CD4-positive, alpha-beta T cell (primary cell): ENCODE measurements at regions not wholly inside any gene's neighbourhood (a gene's known extent, or its start where the extent isn't known, plus 50 kb on each side); places are given as distances from the start of the nearest gene placed in this dataset.
"Not testable (repeated sequence)": the region's sequence is repeated elsewhere in the genome, so short reads cannot be mapped to it uniquely, and the experiment has no call there.

Source experiments
- ATAC-seq: fragments of 200-7000 bp; cut with Tn5 transposase; one replicate; pipeline ENCODE4 v1.10.0; 2022; ENCODE audit warnings: mild to moderate bottlenecking; ENCODE audit not compliant: poor library complexity
- CTCF ChIA-PET: fragments of 350-600 bp; sonication (Branson Sonifier 250); formaldehyde crosslinking; loops from one replicate; lab custom pipeline; 2021; ENCODE audit warnings: antibody characterized with exemption, inconsistent platforms; lab: Charles Lee
- POLR2A ChIA-PET: fragments of 350-600 bp; sonication (Branson Sonifier 250); formaldehyde crosslinking; loops from one replicate; lab custom pipeline; 2021; ENCODE audit warnings: antibody characterized with exemption, inconsistent platforms; lab: Charles Lee
- DNase-seq, 14 experiments: peaks; one replicate each; pipeline ENCODE4 v3.0.0-alpha.2; 2013 to 2020; ENCODE audit warnings: mixed read lengths in 2 of 14
- H3K27ac ChIP-seq, 2 donors: one replicate each; pipeline versions ENCODE4 v1.5.1 to v1.7.0; 2013; ENCODE audit warnings: low read length in 2 of 2, low read depth in 1 of 2, mild to moderate bottlenecking in 1 of 2
- H3K27me3 ChIP-seq, 2 experiments: 1 replicate in 1 of 2; 2 replicates in 1 of 2; pipeline versions ENCODE4 v1.6.1 to v1.7.0; 2013; ENCODE audit warnings: low read length in 2 of 2, control low read depth in 1 of 2, mild to moderate bottlenecking in 1 of 2, moderate library complexity in 1 of 2; ENCODE audit not compliant: insufficient read depth in 2 of 2, control insufficient read depth in 1 of 2
- H3K36me3 ChIP-seq: one replicate; pipeline ENCODE4 v1.6.1; 2013; ENCODE audit warnings: low read length, control low read depth; ENCODE audit not compliant: insufficient read depth
- H3K4me1 ChIP-seq: one replicate; pipeline ENCODE4 v1.6.1; 2013; ENCODE audit warnings: low read length, control low read depth; ENCODE audit not compliant: insufficient read depth
- H3K4me3 ChIP-seq: one replicate; pipeline ENCODE4 v1.5.1; 2013; ENCODE audit warnings: mild to moderate bottlenecking, low read length, moderate library complexity
- H3K9me3 ChIP-seq, 2 experiments: 1 replicate in 1 of 2; 2 replicates in 1 of 2; pipeline versions ENCODE4 v1.6.1 to v1.7.0; 2013; ENCODE audit warnings: low read length in 2 of 2, mild to moderate bottlenecking in 2 of 2, control low read depth in 1 of 2, moderate library complexity in 1 of 2; ENCODE audit not compliant: control insufficient read depth in 1 of 2, insufficient read depth in 1 of 2
- H3K27ac Mint-ChIP-seq: one replicate; pipeline ENCODE4 v1.8.0; 2020; ENCODE audit warnings: mixed read lengths
- H3K27me3 Mint-ChIP-seq: one replicate; pipeline ENCODE4 v1.8.0; 2021; ENCODE audit warnings: mixed read lengths
- H3K36me3 Mint-ChIP-seq: one replicate; pipeline ENCODE4 v1.8.0; 2021; ENCODE audit warnings: low read depth, mixed read lengths
- H3K4me1 Mint-ChIP-seq: one replicate; pipeline ENCODE4 v1.8.0; 2021; ENCODE audit warnings: low read depth, mixed read lengths
- H3K4me3 Mint-ChIP-seq: one replicate; pipeline ENCODE4 v1.8.0; 2020; ENCODE audit warnings: mild to moderate bottlenecking, mixed read lengths
- H3K9me3 Mint-ChIP-seq: one replicate; pipeline ENCODE4 v1.8.0; 2020; ENCODE audit warnings: mixed read lengths
- intact Hi-C, 2 experiments: fragments of 100-400 bp; cut with DNase I in 1 of 2; cut with micrococcal nuclease in 1 of 2; formaldehyde crosslinking; loops; one replicate each; pipeline versions ENCODE4 v1.15.1 to v1.9.0; 2023 to 2025; cut with DNase I, micrococcal nuclease
- TF ChIP-seq, protein P1 (sequence below): fragments of 200-600 bp; IDR thresholded peaks from one replicate; pipeline ENCODE4 v1.8.0; 2022; ENCODE audit warnings: antibody characterized with exemption, mild to moderate bottlenecking

DNA sequence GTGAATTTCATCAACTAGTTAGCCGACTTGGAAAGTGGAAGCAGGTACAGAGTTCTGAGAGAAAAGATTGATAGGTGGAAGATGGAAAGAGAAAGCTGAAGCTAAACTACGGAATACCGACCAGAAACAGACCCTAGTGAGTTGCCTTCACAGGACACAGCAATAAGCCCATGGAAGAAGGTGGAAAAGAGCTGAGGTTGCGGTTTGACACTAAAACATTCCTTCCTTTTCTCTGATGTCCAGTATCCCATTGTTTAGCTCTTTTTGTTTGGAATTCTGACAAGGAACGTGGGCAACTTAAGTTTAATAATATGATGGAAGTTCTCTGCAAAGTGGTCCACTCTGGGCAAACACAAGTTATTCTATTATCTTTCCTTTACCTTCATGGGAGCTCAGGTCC lies 110.1 kb upstream of the ADTRP start:
- Mint-ChIP-seq H3K4me3 (no peak overlapping the region), H3K27ac (no peak overlapping the region), H3K4me1 (no peaks in the 10 kb centered on the region), H3K9me3 (peaks cover 5% of the 10 kb centered on the region), H3K36me3 (no peaks in the 10 kb centered on the region), H3K27me3 (no peaks in the 10 kb centered on the region)
- ATAC-seq (no peak), DNase-seq (no peak)
- Histone ChIP-seq H3K9me3 (no peaks in the 10 kb centered on the region), H3K27ac (no peak overlapping the region), H3K36me3 (no peaks in the 10 kb centered on the region), H3K27me3 (no peaks in the 10 kb centered on the region), H3K4me3 (no peak overlapping the region), H3K4me1 (no peaks in the 10 kb centered on the region)
- TF ChIP-seq, protein P1, sequence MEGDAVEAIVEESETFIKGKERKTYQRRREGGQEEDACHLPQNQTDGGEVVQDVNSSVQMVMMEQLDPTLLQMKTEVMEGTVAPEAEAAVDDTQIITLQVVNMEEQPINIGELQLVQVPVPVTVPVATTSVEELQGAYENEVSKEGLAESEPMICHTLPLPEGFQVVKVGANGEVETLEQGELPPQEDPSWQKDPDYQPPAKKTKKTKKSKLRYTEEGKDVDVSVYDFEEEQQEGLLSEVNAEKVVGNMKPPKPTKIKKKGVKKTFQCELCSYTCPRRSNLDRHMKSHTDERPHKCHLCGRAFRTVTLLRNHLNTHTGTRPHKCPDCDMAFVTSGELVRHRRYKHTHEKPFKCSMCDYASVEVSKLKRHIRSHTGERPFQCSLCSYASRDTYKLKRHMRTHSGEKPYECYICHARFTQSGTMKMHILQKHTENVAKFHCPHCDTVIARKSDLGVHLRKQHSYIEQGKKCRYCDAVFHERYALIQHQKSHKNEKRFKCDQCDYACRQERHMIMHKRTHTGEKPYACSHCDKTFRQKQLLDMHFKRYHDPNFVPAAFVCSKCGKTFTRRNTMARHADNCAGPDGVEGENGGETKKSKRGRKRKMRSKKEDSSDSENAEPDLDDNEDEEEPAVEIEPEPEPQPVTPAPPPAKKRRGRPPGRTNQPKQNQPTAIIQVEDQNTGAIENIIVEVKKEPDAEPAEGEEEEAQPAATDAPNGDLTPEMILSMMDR: no peak
- intact Hi-C loops: no loop called here
- CTCF ChIA-PET: no interaction called here
- POLR2A ChIA-PET: interaction anchor here (0.9 kb wide), 1 partner anchor 170 kb away, joined by 3 read pairs; no protein-coding TSS in a partner anchor

DNA sequence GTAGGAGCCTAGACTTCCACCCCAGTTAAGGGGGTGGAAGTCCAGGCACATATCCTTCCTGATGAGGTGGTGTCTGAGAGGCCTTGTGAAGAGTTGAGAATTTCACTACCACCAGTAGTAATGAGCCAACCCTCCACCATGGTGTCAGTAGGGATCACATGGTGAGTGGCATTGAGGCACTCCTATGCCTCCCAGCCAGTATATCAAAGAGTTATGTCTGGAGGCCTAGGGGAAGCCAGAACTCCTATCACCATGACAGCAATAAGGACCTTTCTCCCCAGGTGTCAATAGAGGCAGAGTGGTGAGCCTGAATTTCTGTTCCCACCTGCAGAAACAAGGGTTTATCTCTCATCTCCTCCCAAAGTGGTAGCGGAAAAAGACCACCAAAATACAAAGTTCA lies 106.6 kb upstream of the ADTRP start:
- POLR2A ChIA-PET: no interaction called here
- H3K4me1 Mint-ChIP-seq: no peaks in the 10 kb centered on the region
- H3K36me3 Mint-ChIP-seq: no peaks in the 10 kb centered on the region

DNA sequence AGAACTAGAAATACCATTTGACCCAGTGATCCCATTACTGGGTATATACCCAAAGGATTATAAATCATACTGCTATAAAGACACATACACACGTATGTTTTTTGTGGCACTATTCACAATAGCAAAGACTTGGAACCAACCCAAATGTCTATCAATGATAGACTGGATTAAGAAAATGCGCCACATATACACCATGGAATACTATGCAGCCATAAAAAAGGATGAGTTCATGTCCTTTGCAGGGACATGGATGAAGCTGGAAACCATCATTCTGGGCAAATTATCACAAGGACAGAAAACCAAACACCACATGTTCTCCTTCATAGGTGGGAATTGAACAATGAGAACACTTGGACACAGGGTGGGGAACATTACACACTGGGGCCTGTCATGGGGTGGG lies 104.9 kb upstream of the ADTRP start:
- H3K27ac ChIP-seq, ATAC-seq, DNase-seq, H3K36me3 Mint-ChIP-seq, intact Hi-C loops, CTCF ChIA-PET, H3K9me3 ChIP-seq, POLR2A ChIA-PET, H3K36me3 ChIP-seq, H3K27me3 ChIP-seq, H3K4me1 ChIP-seq, H3K27ac Mint-ChIP-seq, H3K4me1 Mint-ChIP-seq, H3K4me3 Mint-ChIP-seq, H3K27me3 Mint-ChIP-seq, H3K4me3 ChIP-seq: not testable (repeated sequence)
- H3K9me3 Mint-ChIP-seq: peaks cover 10% of the 10 kb centered on the region

More for the DNA sequence above, 106.6 kb upstream of the ADTRP start:
- CTCF ChIA-PET: no interaction called here
- H3K4me1 ChIP-seq: no peaks in the 10 kb centered on the region
- Mint-ChIP-seq H3K9me3 (peaks cover 8% of the 10 kb centered on the region), H3K27me3 (no peaks in the 10 kb centered on the region), H3K4me3 (no peak overlapping the region), H3K27ac (no peak overlapping the region)
- ATAC-seq: no peak
- DNase-seq: no peak
- intact Hi-C loops: no loop called here
- H3K4me3 ChIP-seq: no peak overlapping the region
- no peaks in the 10 kb centered on the region for H3K36me3 ChIP-seq
- no peaks in the 10 kb centered on the region for H3K9me3 ChIP-seq
- no peak overlapping the region for H3K27ac ChIP-seq
- TF ChIP-seq, protein P1: no peak
- H3K27me3 ChIP-seq: no peaks in the 10 kb centered on the region

DNA sequence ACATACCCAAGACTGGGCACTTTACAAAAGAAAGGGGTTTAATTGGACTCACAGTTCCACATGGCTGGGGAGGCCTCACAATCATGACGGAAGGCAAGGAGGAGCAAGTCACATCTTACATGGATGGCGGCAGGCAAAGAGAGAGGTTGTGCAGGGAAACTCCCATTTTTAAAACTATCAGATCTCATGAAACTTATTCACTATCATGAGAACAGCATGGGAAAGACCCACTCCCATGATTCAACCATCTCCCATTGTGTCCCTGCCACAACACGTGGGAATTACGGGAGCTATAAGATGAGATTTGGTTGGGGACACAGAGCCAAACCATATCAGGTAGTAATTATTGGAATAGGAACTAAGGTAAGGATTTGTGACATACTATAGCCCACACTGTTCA lies 101.6 kb upstream of the ADTRP start:
- ATAC-seq, H3K4me1 ChIP-seq, H3K36me3 ChIP-seq, H3K36me3 Mint-ChIP-seq, H3K27me3 Mint-ChIP-seq, H3K4me3 Mint-ChIP-seq, H3K4me1 Mint-ChIP-seq, H3K27ac Mint-ChIP-seq, POLR2A ChIA-PET, DNase-seq, H3K27me3 ChIP-seq, H3K27ac ChIP-seq, intact Hi-C loops, H3K9me3 ChIP-seq, CTCF ChIA-PET, H3K4me3 ChIP-seq: not testable (repeated sequence)
- peaks cover 10% of the 10 kb centered on the region for H3K9me3 Mint-ChIP-seq
